ENCODE measurements at regions not wholly inside any gene's neighbourhood (a gene's known extent, or its start where the extent isn't known, plus 50 kb on each side); places are given as distances from the start of the nearest gene placed in this dataset.
"Not testable (repeated sequence)": the region's sequence is repeated elsewhere in the genome, so short reads cannot be mapped to it uniquely, and the experiment has no call there.

DNA sequence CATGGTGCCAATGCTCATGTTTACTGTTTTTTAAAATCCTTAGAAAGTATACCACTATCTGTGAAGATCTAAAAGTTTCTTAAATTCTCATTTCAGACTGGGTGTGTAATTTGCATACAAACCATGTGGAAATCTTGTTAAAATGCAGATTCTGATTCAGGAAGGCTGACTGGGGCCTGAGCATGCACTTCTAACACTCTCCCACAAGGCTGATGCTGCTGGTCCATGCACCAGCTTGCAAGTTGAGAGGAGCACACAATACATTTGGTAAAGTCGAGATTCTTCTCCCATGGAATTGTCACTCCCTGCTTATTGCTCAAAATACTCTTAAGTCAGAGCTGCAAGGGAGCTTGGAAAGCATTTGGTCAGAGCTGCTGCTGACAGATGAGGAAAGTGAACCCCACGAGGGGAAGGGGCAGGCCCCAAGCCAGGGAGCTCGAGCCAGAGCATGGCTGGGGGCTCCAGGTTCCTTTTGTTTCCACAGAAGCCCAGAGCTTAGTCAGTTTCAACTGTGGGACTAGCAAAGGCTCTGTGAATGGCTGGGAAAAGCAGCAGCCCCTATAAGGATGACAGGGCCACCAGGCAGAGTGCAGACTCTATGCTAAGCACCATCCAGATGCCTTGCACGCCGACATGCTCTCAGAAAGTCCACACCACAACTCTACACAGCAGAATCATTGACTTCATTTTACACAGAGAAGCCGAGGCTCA lies 93.5 kb upstream of the HAND1 start:
- intact Hi-C loops (cut with DNase I) = no loop called here
- no peak for DNase-seq

- DNase-seq = no peak
- intact Hi-C loops (cut with DNase I) = no loop called here
Observed at GRCh38 chr5:154570572-154571324, 92.7 kb upstream of the HAND1 start.

DNA sequence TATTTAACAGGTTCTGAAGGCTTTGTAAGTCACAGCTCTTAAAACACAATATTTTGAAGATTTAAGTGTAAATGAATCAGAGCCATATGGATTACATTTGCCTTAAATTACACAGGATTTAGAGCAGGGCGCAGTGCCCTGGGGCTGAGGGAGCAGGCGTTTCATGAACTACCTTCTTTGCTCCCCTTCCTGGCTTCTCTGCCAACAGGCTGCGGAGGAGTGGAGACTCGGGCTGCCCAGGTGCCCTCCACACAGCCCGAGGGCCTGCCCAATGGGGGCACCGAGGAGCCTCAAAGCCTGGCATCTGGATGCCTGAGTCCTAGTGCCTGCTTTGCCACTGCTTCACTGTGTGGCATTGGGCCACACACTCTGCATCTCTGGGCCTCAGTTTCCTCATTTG lies 90.6 kb upstream of the HAND1 start:
- intact Hi-C loops (cut with DNase I) = no loop called here
- DNase-seq = no peak

- DNase-seq = no peak
- intact Hi-C loops (cut with DNase I) = no loop called here
Observed at GRCh38 chr5:154567155-154567554, 89.1 kb upstream of the HAND1 start.

GRCh38 chr5:154566146-154566680 lies 88.2 kb upstream of the HAND1 start:
- DNase-seq = no peak
- intact Hi-C loops (cut with DNase I) = no loop called here

- intact Hi-C loops (cut with DNase I) = no loop called here
- DNase-seq = no peak
Observed at GRCh38 chr5:154565123-154565522, 87.1 kb upstream of the HAND1 start.

GRCh38 chr5:154562244-154562880 lies 84.3 kb upstream of the HAND1 start:
- intact Hi-C loops (cut with DNase I) = no loop called here
- DNase-seq = no peak

DNA sequence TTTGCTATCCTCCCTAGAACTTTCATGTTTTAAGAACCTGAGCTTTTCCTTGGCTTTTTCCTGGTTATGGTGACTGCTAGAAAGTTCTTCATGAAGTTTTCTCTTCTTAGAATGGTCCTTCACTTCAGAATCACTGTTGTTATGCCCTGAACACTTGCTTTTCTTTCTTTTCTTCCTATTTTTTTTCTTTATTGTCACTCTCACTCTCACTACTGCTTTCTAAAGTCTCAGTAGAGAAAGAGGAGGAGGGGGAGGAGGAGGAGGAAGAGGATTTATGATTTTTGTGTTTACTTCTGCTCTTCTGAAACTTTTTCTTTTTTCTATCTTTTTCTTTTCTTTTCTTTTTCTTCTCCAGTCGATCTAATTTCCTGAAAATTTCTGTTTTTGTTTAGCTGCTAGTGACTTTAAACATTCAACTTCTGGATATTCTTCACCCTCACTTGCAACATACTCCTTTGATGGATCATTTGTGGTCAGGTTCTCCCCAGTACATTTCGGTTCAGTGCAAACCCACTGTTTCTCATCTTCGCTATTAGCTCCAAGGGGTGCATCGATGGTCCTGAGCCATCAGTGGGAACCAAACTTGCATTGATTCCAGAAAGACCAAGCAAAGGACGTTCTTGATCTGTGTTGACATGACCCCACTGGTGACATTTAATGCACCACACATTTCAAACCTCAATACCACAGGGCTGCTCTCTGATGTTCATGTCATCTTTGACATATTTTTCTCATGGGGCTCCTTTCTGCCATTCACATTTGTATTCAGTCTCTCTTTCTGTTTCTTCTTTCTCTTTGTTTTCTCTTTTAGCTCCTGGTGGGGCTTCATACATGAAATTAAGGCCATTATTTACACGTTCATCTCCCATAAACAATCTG lies 81.6 kb upstream of the HAND1 start:
- intact Hi-C loops (cut with DNase I) = no loop called here
- no peak for DNase-seq

GRCh38 chr5:154557548-154557947 lies 79.5 kb upstream of the HAND1 start:
- intact Hi-C loops (cut with DNase I) = no loop called here
- no peak for DNase-seq

DNA sequence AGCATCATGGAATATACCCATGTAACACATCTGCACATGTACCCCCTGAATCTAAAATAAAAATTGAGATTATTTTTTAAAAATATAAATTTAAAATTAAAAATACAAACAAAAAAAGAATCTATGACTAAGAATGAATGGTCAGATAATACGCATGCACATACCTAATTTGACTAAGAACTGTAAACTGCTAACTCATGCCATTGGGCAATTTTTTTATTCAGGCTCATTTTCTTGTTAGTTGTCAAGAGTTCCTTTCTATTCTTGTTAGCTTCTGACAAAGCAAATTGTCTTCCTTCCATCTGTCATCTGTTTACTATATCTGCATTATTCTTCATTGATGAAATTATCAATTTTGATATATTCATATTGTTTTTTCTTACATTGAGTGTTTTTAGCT lies 69.5 kb upstream of the HAND1 start:
- intact Hi-C loops (cut with DNase I) = no loop called here

GRCh38 chr5:154546719-154547118 lies 68.7 kb upstream of the HAND1 start:
- intact Hi-C loops (cut with DNase I) = no loop called here
- DNase-seq = no peak

More for the DNA sequence above, 69.5 kb upstream of the HAND1 start:
- DNase-seq = no peak

- DNase-seq = no peak
Observed at GRCh38 chr5:154544646-154545045, 66.6 kb upstream of the HAND1 start.

DNA sequence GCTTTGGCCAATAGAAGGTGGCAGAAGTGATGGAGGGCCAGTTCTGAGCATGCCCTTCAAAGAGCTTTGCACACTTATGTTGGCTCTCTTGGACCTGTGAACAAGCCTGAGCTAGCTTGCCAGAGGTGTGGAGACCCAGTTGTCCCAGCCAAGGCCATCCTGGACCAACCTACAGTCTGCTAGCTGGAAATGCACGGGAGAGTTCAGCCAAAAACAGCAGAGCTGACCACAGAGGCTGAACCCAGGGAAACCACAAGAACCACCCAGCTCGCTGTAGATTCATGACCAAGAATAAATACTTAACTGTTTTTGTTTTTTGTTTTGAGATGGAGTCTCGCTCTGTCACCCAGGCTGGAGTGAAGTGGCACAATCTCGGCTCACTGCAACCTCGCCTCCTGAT lies 65.4 kb upstream of the HAND1 start:
- intact Hi-C loops (cut with DNase I) = no loop called here
- DNase-seq = no peak

More at GRCh38 chr5:154544646-154545045, 66.6 kb upstream of the HAND1 start:
- intact Hi-C loops (cut with DNase I) = no loop called here

DNA sequence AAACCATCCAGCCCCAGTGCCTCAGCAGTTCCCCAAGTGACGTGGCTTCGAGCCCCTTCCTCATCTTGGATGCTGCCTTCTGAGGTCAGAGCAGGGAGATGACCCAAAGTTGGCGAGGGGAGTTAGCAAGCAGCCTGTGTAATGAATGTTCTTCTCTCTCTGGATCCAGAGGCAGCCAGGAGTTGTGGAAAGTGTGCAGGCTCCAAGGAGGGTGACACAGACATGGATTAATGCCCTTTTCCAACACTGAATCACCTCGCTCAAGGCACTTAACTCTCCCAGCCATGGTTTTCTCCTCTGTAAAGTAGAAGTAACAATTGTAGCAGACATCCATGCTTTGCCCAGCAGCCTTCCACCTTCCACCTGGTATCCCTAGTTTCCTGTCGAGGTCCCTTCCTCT lies 64.6 kb upstream of the HAND1 start:
- intact Hi-C loops (cut with DNase I) = no loop called here
- DNase-seq = no peak

GRCh38 chr5:154542000-154542399 lies 64.0 kb upstream of the HAND1 start:
- intact Hi-C loops (cut with DNase I) = no loop called here
- no peak for DNase-seq

DNA sequence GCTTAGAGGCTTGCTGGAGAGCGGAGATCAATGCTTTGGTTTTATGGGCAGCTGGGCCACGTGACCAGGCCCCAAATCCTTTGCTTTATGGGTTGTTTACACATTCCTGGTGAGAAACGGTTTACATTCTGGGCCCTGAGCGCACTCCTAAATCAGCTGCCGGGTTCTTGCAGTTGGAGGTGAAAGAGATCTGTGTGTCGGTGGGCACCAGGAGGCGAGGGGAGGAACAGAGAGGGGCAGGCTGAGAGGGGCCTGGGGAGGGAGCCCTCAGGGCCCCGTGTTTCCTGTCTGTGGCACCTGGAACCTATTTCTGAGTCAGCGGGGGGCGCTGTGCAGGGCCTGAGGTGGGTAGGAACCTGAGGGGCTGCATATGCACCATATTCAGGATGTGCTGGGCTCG lies 63.5 kb upstream of the HAND1 start:
- DNase-seq = no peak
- intact Hi-C loops (cut with DNase I) = no loop called here

DNA sequence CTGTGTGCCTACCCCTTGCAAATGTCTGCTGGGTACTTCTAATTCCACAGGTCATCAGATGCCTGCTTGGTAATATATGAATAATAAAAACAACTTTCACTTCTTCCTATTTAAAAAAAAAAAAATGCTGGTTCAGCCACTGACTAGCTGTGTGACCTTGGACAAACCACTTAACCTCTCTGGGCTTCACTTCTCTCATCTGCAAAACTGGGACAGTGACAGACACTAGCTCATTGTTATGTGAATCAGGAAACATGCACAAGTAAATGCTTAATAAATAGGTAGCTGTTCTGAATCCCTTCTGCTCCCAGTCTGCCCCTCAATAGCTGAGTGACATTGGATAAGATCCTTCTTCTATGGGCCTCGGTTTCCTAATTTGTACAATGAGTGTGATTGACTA lies 62.6 kb upstream of the HAND1 start:
- no peak for DNase-seq
- intact Hi-C loops (cut with DNase I) = no loop called here

GRCh38 chr5:154538492-154538891 lies 60.5 kb upstream of the HAND1 start:
- intact Hi-C loops (cut with DNase I) = no loop called here

DNA sequence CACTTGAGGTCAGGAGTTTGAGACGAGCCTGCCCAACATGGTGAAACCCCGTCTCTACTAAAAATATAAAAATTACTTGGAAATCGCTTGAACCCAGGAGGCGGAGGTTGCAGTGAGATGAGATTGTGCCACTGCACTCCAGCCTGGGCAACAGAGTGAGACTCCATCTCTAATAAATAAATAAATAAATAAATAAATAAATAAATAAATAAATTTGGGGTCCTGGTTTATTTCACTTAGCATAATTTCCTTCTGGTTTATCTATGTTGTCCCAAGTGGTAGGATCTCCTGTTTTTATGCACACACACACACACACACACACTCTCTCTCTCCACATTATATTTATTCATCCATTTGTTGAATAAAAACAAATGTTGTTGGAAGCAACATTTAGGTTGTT lies 58.4 kb upstream of the HAND1 start:
- DNase-seq; intact Hi-C loops (cut with DNase I): not testable (repeated sequence)

More at GRCh38 chr5:154538492-154538891, 60.5 kb upstream of the HAND1 start:
- DNase-seq = no peak
